ENCODE measurements at regions not wholly inside any gene's neighbourhood (a gene's known extent, or its start where the extent isn't known, plus 50 kb on each side); places are given as distances from the start of the nearest gene placed in this dataset.

GRCh38 chr13:31441800-31442510 is 242.2 kb downstream of the B3GLCT start:
- no peak for DNase-seq (ENCODE audit: low spot score)

GRCh38 chr13:31442571-31442970 is 242.8 kb downstream of the B3GLCT start:
- DNase-seq (ENCODE audit: low spot score) = no peak

GRCh38 chr13:31444266-31444856 is 244.6 kb downstream of the B3GLCT start:
- no peak for DNase-seq (ENCODE audit: low spot score)

- no peak for DNase-seq (ENCODE audit: low spot score)
Measured at GRCh38 chr13:31452525-31452924, 252.8 kb downstream of the B3GLCT start.

- no peak for DNase-seq (ENCODE audit: low spot score)
Measured at GRCh38 chr13:31455581-31455980, 255.8 kb downstream of the B3GLCT start.

- no peak for DNase-seq (ENCODE audit: low spot score)
Measured at GRCh38 chr13:31456056-31456455, 256.3 kb downstream of the B3GLCT start.

GRCh38 chr13:31460061-31460460 is 260.3 kb downstream of the B3GLCT start:
- DNase-seq (ENCODE audit: low spot score) = no peak

GRCh38 chr13:31461923-31462322 is 262.1 kb downstream of the B3GLCT start:
- DNase-seq (ENCODE audit: low spot score) = no peak

GRCh38 chr13:31462766-31463165 is 263.0 kb downstream of the B3GLCT start:
- DNase-seq (ENCODE audit: low spot score) = no peak

GRCh38 chr13:31468114-31468902 is 268.5 kb downstream of the B3GLCT start:
- DNase-seq (ENCODE audit: low spot score) = no peak

- DNase-seq (ENCODE audit: low spot score) = no peak
Measured at GRCh38 chr13:31469377-31469776, 269.6 kb downstream of the B3GLCT start.

GRCh38 chr13:31476266-31476665 is 263.1 kb upstream of the RXFP2 start:
- DNase-seq (ENCODE audit: low spot score) = no peak

- no peak for DNase-seq (ENCODE audit: low spot score)
Measured at GRCh38 chr13:31476753-31477152, 262.6 kb upstream of the RXFP2 start.

- no peak for DNase-seq (ENCODE audit: low spot score)
Measured at GRCh38 chr13:31477961-31478360, 261.4 kb upstream of the RXFP2 start.

GRCh38 chr13:31485183-31485582 is 254.1 kb upstream of the RXFP2 start:
- no peak for DNase-seq (ENCODE audit: low spot score)

- DNase-seq (ENCODE audit: low spot score) = peak; percentile 6
Measured at GRCh38 chr13:31485651-31486051, 253.7 kb upstream of the RXFP2 start.

GRCh38 chr13:31495336-31495735 is 244.0 kb upstream of the RXFP2 start:
- no peak for DNase-seq (ENCODE audit: low spot score)

- DNase-seq (ENCODE audit: low spot score) = no peak
Measured at GRCh38 chr13:31499274-31499673, 240.1 kb upstream of the RXFP2 start.

- no peak for DNase-seq (ENCODE audit: low spot score)
Measured at GRCh38 chr13:31503626-31504025, 235.7 kb upstream of the RXFP2 start.

- no peak for DNase-seq (ENCODE audit: low spot score)
Measured at GRCh38 chr13:31504918-31505317, 234.4 kb upstream of the RXFP2 start.

- DNase-seq (ENCODE audit: low spot score) = no peak
Measured at GRCh38 chr13:31512331-31512730, 227.0 kb upstream of the RXFP2 start.

- no peak for DNase-seq (ENCODE audit: low spot score)
Measured at GRCh38 chr13:31514932-31515331, 224.4 kb upstream of the RXFP2 start.

GRCh38 chr13:31515427-31515826 is 223.9 kb upstream of the RXFP2 start:
- no peak for DNase-seq (ENCODE audit: low spot score)

All from RKO (cell line).